GM10266 (cell line): ENCODE measurements at regions not wholly inside any gene's neighbourhood (a gene's known extent, or its start where the extent isn't known, plus 50 kb on each side); places are given as distances from the start of the nearest gene placed in this dataset.
A peak's percentile ranks its signal among the peaks of the same experiment; 100 is the strongest.

ENCODE experiments used
- DNase-seq: peaks from one replicate; pipeline ENCODE4 v3.0.0; 2012; ENCODE audit errors: extremely low spot score
- TF ChIP-seq, protein P1 (sequence below): IDR thresholded peaks from 2 replicates; pipeline ENCODE4 v1.5.1; 2012; ENCODE audit warnings: mild to moderate bottlenecking, low read depth; ENCODE audit not compliant: control insufficient read depth, insufficient read depth; ENCODE audit errors: missing control alignments

DNA sequence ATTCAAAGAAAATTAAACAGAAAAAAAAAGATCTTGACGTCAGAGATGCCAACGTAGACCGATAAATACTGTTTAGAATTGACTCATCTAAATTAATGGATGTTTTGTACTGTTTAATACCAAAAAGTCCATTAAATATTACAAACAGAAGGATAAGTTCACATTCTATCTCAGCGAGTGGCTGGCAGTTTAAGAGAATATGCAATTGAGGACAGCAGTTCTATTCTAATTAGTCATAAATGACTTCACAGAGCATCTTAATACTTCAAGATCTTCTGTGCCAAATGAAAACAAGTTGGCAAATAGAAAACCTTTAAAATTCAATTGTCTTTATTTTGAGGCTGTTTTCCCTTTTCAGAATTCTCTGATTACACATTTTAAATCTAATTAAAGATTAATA is 326.6 kb upstream of the NREP start:
- no peak for DNase-seq

DNA sequence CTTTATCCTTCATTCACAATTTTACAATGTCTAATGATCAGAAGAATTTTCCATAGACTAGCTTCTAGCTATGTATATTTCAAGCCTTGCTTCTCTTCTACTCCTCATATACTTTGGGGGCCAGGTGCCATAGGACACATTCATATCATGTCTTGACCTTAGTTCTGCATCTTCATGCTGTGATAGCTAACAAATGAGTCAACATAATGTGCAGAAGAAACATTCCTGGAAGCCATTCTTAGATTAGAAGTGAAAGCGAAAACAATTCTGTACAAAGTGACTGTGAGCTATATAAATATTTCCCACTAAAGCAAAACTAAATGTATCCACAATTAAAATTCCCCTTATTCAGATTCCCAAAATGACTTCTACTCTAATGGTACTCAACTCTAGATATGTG is 320.2 kb upstream of the NREP start:
- no peak for DNase-seq
- TF ChIP-seq, protein P1, sequence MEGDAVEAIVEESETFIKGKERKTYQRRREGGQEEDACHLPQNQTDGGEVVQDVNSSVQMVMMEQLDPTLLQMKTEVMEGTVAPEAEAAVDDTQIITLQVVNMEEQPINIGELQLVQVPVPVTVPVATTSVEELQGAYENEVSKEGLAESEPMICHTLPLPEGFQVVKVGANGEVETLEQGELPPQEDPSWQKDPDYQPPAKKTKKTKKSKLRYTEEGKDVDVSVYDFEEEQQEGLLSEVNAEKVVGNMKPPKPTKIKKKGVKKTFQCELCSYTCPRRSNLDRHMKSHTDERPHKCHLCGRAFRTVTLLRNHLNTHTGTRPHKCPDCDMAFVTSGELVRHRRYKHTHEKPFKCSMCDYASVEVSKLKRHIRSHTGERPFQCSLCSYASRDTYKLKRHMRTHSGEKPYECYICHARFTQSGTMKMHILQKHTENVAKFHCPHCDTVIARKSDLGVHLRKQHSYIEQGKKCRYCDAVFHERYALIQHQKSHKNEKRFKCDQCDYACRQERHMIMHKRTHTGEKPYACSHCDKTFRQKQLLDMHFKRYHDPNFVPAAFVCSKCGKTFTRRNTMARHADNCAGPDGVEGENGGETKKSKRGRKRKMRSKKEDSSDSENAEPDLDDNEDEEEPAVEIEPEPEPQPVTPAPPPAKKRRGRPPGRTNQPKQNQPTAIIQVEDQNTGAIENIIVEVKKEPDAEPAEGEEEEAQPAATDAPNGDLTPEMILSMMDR, result no peak

More for the DNA sequence above, 326.6 kb upstream of the NREP start:
- TF ChIP-seq, protein P1, result no peak

DNA sequence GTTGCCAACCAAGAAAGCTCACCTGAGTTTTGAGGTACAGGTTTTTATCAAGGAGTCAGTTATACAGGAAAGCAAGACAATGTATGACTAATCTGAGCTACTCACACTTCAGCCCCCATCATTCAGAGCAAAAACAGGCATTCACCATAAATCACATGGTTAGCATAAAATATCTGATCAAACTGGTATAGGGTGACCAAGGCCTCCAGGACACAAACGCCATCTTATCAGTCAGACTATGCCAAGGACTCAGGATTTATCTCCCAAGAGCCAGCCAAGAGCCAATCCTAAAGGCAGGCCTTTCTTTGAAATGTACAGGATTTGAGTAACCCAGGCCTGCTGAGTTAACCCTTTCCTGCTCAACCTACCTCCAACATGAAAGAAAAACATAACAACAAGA is 313.0 kb upstream of the NREP start:
- no peak for DNase-seq
- TF ChIP-seq, protein P1, result no peak

DNA sequence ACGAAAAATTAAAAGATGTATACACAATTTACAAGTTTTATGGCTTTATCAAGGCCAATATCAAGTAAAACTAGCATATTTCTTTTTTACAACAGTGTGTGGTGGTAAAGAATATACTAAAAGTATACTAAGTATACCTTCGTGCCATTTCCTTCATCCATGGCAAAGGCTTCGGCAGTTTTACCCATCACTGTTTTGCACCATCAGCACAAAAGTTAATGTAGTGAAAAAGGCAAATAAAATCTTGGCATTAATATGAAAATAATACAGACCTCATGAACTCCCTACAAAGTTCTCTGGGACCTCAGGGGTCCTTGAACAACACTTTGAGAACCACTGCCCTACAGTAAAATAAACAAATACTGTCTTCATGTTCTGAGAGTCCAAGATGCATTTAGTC is 312.3 kb upstream of the NREP start:
- no peak for DNase-seq
- TF ChIP-seq, protein P1, result no peak

DNA sequence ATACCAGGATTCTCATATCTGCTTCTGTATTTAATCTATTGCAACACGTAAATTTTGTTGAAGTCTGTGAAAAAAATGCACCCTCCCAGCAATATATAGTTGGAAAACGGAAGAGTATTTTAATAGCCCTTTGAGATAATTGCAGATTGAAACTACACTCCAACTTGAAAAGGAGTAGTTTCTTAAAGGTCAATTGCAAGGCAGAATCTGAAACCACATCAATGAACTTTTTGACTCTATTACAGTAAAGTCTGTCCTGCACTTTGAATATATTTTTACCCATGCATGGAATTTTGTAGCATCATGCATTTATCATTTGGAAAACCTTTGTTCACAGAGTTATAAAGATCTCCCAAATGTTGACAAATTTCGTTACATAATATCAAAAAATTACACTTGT is 311.6 kb upstream of the NREP start:
- no peak for DNase-seq
- TF ChIP-seq, protein P1, result no peak

DNA sequence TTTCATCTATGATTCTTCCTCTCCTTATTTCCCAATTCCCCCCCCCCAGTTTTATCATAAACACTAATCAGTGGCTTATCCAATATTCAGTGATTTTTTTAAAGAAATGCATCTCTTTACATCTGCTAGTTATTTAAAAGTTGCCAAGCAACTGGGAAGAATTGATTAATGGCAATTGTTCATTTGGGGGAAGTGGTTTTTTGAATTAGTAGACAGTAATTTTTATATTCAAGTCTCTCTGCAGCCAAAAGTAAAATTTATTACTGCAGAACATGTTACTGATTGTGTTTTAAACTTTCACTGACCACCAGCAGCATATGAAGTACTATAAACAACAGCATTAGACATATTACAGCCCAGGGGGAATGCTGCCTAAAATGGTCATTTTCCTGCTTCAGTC is 308.8 kb upstream of the NREP start:
- TF ChIP-seq, protein P1, result no peak
- no peak for DNase-seq

DNA sequence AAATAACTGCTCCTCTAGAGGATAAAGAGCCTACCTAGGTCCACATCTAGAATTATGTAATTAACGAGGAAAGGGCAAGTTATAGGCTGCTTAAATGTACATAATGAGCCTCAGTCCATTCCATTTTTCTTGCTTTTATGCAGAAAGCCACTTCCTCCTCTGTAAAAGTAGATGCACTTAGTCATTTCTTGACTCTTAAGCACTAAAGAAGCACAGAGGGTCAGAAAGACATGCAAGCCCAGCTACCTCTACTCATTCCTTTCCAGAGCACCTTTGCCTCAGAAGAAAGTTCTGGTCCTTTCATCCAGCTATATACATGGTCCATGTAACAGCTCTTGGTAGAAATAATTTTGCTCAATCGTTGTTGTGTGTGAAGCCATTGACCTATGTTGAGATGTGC is 308.0 kb upstream of the NREP start:
- TF ChIP-seq, protein P1, result no peak
- DNase-seq, result peak; percentile 12

DNA sequence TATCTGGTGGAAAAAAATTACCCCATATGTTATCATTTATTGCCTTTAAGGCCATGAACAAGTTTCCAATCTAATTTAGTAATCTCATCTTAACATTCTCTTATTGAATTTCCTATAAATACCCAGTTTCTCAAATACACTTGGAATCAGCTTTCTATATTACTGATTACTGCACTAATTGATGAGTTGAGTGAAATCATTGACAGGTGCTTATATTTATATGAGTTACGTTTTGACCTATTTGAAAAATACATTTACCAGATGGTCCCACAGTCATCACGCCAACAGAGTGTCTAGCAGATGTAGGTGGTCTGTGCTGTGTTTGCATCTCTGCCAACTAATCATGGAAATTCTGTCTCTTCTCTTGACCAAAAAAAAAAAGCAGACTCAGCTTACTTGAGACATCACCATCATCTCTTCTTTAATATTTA is 307.3 kb upstream of the NREP start:
- no peak for DNase-seq
- TF ChIP-seq, protein P1, result no peak
